ENCODE measurements at regions not wholly inside any gene's neighbourhood (a gene's known extent, or its start where the extent isn't known, plus 50 kb on each side); places are given as distances from the start of the nearest gene placed in this dataset.

DNA sequence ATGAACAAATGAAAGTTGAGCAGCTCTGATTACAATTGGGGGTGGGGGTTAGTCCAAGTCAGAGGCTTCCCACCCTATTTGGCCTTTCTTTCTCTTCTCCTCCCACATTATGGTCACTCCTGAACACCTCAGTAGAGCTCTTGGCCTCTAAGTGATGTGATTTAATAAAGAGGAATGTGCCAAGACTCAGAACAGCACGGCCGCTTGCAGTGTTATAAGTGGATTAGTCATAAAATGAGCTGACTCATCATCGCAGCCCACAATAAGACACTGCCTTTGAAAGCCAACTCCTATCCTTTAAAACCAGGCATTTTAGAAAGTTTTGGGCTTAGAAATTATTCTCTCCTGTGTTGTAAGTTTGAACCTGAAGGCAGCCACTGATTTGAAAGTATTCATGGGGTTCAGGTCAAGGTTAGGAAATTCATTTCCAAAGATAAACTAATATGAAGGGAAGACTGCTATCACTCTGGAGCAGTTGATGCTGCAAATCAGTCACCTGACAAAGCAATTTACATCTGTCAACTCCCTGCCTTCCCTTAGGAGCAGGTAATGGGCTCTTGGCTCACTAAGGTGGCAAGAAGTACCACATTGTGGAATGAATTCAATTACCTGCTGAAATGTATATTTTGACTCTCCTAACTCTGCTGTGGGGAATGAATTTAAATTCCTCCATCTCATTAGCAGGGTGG is 283.6 kb upstream of the NMUR2 start:
- no peak overlapping the region for H3K4me3 ChIP-seq (replicated peaks; ENCODE audit: insufficient read depth, low read length)
- no peak for DNase-seq (ENCODE audit: low read depth in 1 of 2, low spot score in 1 of 2)
- no peaks in the 10 kb centered on the region for H3K27me3 ChIP-seq (ENCODE audit: insufficient read depth, poor library complexity, severe bottlenecking)
- no peak overlapping the region for H3K27ac ChIP-seq (replicated peaks)
- no peak for TF ChIP-seq CTCF (IDR thresholded peaks at IDR 0.05; ENCODE audit: insufficient read depth, low read length)
- TF ChIP-seq, protein P1, sequence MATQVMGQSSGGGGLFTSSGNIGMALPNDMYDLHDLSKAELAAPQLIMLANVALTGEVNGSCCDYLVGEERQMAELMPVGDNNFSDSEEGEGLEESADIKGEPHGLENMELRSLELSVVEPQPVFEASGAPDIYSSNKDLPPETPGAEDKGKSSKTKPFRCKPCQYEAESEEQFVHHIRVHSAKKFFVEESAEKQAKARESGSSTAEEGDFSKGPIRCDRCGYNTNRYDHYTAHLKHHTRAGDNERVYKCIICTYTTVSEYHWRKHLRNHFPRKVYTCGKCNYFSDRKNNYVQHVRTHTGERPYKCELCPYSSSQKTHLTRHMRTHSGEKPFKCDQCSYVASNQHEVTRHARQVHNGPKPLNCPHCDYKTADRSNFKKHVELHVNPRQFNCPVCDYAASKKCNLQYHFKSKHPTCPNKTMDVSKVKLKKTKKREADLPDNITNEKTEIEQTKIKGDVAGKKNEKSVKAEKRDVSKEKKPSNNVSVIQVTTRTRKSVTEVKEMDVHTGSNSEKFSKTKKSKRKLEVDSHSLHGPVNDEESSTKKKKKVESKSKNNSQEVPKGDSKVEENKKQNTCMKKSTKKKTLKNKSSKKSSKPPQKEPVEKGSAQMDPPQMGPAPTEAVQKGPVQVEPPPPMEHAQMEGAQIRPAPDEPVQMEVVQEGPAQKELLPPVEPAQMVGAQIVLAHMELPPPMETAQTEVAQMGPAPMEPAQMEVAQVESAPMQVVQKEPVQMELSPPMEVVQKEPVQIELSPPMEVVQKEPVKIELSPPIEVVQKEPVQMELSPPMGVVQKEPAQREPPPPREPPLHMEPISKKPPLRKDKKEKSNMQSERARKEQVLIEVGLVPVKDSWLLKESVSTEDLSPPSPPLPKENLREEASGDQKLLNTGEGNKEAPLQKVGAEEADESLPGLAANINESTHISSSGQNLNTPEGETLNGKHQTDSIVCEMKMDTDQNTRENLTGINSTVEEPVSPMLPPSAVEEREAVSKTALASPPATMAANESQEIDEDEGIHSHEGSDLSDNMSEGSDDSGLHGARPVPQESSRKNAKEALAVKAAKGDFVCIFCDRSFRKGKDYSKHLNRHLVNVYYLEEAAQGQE (IDR thresholded peaks at IDR 0.05; ENCODE audit: insufficient replicate concordance, low read depth) = no peak
- no peak for TF ChIP-seq POLR2AphosphoS5 (IDR thresholded peaks at IDR 0.05; ENCODE audit: low read depth)
- no peak for TF ChIP-seq GABPA (IDR thresholded peaks at IDR 0.05; ENCODE audit: low read depth)
- no peak for TF ChIP-seq SPI1 (IDR thresholded peaks at IDR 0.05; ENCODE audit: borderline replicate concordance, low read depth)

DNA sequence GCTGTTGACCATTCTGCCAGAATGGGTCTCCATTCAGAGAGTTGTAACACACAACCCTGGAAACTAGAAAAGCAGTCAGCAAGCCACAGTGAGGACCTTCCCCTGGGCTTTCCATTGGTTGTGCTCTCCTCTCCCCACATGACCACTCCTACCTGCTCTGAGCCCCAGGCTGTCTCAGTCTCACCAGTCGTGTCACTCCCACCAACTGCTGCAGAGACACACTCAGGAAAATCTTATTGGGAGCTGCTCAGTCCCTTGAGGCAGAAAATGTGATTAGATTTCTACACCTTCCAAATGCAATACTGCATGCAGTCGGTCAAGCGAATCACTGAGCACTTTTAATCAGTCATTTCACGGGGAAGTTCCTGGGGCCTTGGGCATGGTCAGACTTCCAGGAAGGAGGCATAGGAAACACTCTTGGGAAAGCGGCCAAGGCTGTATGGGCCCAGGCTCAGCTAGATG is 284.2 kb upstream of the NMUR2 start:
- H3K27me3 ChIP-seq (ENCODE audit: insufficient read depth, poor library complexity, severe bottlenecking) = no peaks in the 10 kb centered on the region
- no peak overlapping the region for H3K27ac ChIP-seq (replicated peaks)
- no peak overlapping the region for H3K4me3 ChIP-seq (replicated peaks; ENCODE audit: insufficient read depth, low read length)
- DNase-seq (ENCODE audit: low read depth in 1 of 2, low spot score in 1 of 2) = no peak
- TF ChIP-seq, protein P1 (IDR thresholded peaks at IDR 0.05; ENCODE audit: insufficient replicate concordance, low read depth) = no peak
- TF ChIP-seq GABPA (IDR thresholded peaks at IDR 0.05; ENCODE audit: low read depth) (no peak), SPI1 (IDR thresholded peaks at IDR 0.05; ENCODE audit: borderline replicate concordance, low read depth) (no peak), CTCF (IDR thresholded peaks at IDR 0.05; ENCODE audit: insufficient read depth, low read length) (no peak), POLR2AphosphoS5 (IDR thresholded peaks at IDR 0.05; ENCODE audit: low read depth) (no peak)

- H3K27me3 ChIP-seq (ENCODE audit: insufficient read depth, poor library complexity, severe bottlenecking) = no peaks in the 10 kb centered on the region
- no peak overlapping the region for H3K4me3 ChIP-seq (replicated peaks; ENCODE audit: insufficient read depth, low read length)
- no peak for DNase-seq (ENCODE audit: low read depth in 1 of 2, low spot score in 1 of 2)
- TF ChIP-seq POLR2AphosphoS5 (IDR thresholded peaks at IDR 0.05; ENCODE audit: low read depth) (no peak), GABPA (IDR thresholded peaks at IDR 0.05; ENCODE audit: low read depth) (no peak), CTCF (IDR thresholded peaks at IDR 0.05; ENCODE audit: insufficient read depth, low read length) (no peak), SPI1 (IDR thresholded peaks at IDR 0.05; ENCODE audit: borderline replicate concordance, low read depth) (no peak)
- TF ChIP-seq, protein P1 (IDR thresholded peaks at IDR 0.05; ENCODE audit: insufficient replicate concordance, low read depth) = no peak
- no peak overlapping the region for H3K27ac ChIP-seq (replicated peaks)
These were observed 289.2 kb upstream of the NMUR2 start for GRCh38 chr5:152694231-152694630.
